A172 (cell line): ENCODE measurements at regions not wholly inside any gene's neighbourhood (a gene's known extent, or its start where the extent isn't known, plus 50 kb on each side); places are given as distances from the start of the nearest gene placed in this dataset.

Experiments used
- DNase-seq: peaks from one replicate; pipeline ENCODE4 v3.0.0-alpha.2; 2015; ENCODE audit warnings: low spot score

- DNase-seq, result no peak
These were observed 287.0 kb downstream of the GASK1B start for GRCh38 chr4:157885811-157886210.

GRCh38 chr4:157882901-157883300 lies 289.9 kb downstream of the GASK1B start:
- DNase-seq, result no peak

- no peak for DNase-seq
These were observed 292.1 kb downstream of the GASK1B start for GRCh38 chr4:157880761-157881160.

- DNase-seq, result no peak
These were observed 318.0 kb downstream of the GASK1B start for GRCh38 chr4:157854819-157855218.

- no peak for DNase-seq
These were observed 332.2 kb downstream of the GASK1B start for GRCh38 chr4:157840648-157841047.

- no peak for DNase-seq
These were observed 332.8 kb downstream of the GASK1B start for GRCh38 chr4:157840034-157840433.

GRCh38 chr4:157838366-157838765 lies 334.5 kb downstream of the GASK1B start:
- no peak for DNase-seq

GRCh38 chr4:157837071-157837703 lies 335.6 kb downstream of the GASK1B start:
- no peak for DNase-seq

GRCh38 chr4:157832596-157832995 lies 340.2 kb downstream of the GASK1B start:
- no peak for DNase-seq

GRCh38 chr4:157824021-157824420 lies 348.8 kb downstream of the GASK1B start:
- no peak for DNase-seq

- DNase-seq, result no peak
These were observed 351.0 kb downstream of the GASK1B start for GRCh38 chr4:157821814-157822213.

GRCh38 chr4:157819693-157820464 lies 352.9 kb downstream of the GASK1B start:
- DNase-seq, result no peak

- no peak for DNase-seq
These were observed 353.7 kb downstream of the GASK1B start for GRCh38 chr4:157818946-157819692.

GRCh38 chr4:157810137-157810774 lies 362.6 kb downstream of the GASK1B start:
- no peak for DNase-seq

- no peak for DNase-seq
These were observed 363.9 kb downstream of the GASK1B start for GRCh38 chr4:157808796-157809383.

GRCh38 chr4:157806184-157806583 lies 366.6 kb downstream of the GASK1B start:
- DNase-seq, result no peak

GRCh38 chr4:157804986-157805385 lies 367.8 kb downstream of the GASK1B start:
- no peak for DNase-seq

- no peak for DNase-seq
These were observed 368.8 kb downstream of the GASK1B start for GRCh38 chr4:157803845-157804521.

GRCh38 chr4:157803421-157803820 lies 369.4 kb downstream of the GASK1B start:
- no peak for DNase-seq

GRCh38 chr4:157795495-157795894 lies 377.3 kb downstream of the GASK1B start:
- no peak for DNase-seq

GRCh38 chr4:157792716-157793115 lies 380.1 kb downstream of the GASK1B start:
- DNase-seq, result no peak
